Mesenchymal stem cell (in vitro differentiated cells and primary cell): ENCODE measurements at regions not wholly inside any gene's neighbourhood (a gene's known extent, or its start where the extent isn't known, plus 50 kb on each side); places are given as distances from the start of the nearest gene placed in this dataset.

ENCODE experiments used
- DNase-seq: peaks from one replicate; pipeline ENCODE4 v3.0.0-alpha.2; 2013
- H2AFZ ChIP-seq: one replicate; pipeline ENCODE4 v1.6.1; 2013; ENCODE audit warnings: low read depth, mild to moderate bottlenecking, control low read depth, inconsistent platforms, low read length, moderate library complexity
- H2AK5ac ChIP-seq: 2 replicates; pipeline ENCODE4 v1.6.1; 2013; ENCODE audit warnings: low read length, moderate library complexity, mild to moderate bottlenecking, inconsistent platforms; ENCODE audit not compliant: severe bottlenecking
- H2BK120ac ChIP-seq: one replicate; pipeline ENCODE4 v1.6.1; 2013; ENCODE audit warnings: low read depth, mild to moderate bottlenecking, inconsistent platforms, low read length, moderate library complexity
- H2BK12ac ChIP-seq, 2 experiments: one replicate each; pipeline ENCODE4 v1.6.1; 2013; ENCODE audit warnings: inconsistent platforms in 2 of 2, low read length in 2 of 2, mild to moderate bottlenecking in 2 of 2, moderate library complexity in 2 of 2, control low read depth in 1 of 2
- H2BK15ac ChIP-seq: one replicate; pipeline ENCODE4 v1.6.1; 2013; ENCODE audit warnings: mild to moderate bottlenecking, low read depth, inconsistent platforms; ENCODE audit not compliant: poor library complexity, severe bottlenecking
- H2BK5ac ChIP-seq: 2 replicates; pipeline ENCODE4 v1.6.1; 2013; ENCODE audit warnings: low read depth, mild to moderate bottlenecking, low read length, control low read depth, inconsistent platforms; ENCODE audit not compliant: poor library complexity, severe bottlenecking
- H3K14ac ChIP-seq, 2 experiments: one replicate each; pipeline ENCODE4 v1.6.1; 2013; ENCODE audit warnings: inconsistent platforms in 2 of 2, low read length in 2 of 2, control low read depth in 1 of 2, mild to moderate bottlenecking in 1 of 2, moderate library complexity in 1 of 2
- H3K18ac ChIP-seq, 2 experiments: one replicate each; pipeline ENCODE4 v1.6.1; 2013; ENCODE audit warnings: inconsistent platforms in 2 of 2, low read length in 2 of 2, control low read depth in 1 of 2, low read depth in 1 of 2, mild to moderate bottlenecking in 1 of 2
- H3K23ac ChIP-seq, 2 experiments: one replicate each; pipeline ENCODE4 v1.6.1; 2013; ENCODE audit warnings: inconsistent platforms in 2 of 2, low read length in 2 of 2, mild to moderate bottlenecking in 2 of 2, moderate library complexity in 2 of 2, control low read depth in 1 of 2
- H3K27ac ChIP-seq: 2 replicates; pipeline ENCODE4 v1.5.1; 2013; ENCODE audit warnings: mild to moderate bottlenecking, moderate library complexity, low read length, control low read depth, inconsistent platforms; ENCODE audit not compliant: poor library complexity, severe bottlenecking
- H3K27me3 ChIP-seq, 2 experiments: 2 replicates each; pipeline versions ENCODE4 v1.6.1 to v1.7.0; 2013; ENCODE audit warnings: low read length in 2 of 2, mild to moderate bottlenecking in 2 of 2, moderate library complexity in 2 of 2, control low read depth in 1 of 2, inconsistent platforms in 1 of 2; ENCODE audit not compliant: control insufficient read depth in 1 of 2, insufficient read depth in 1 of 2
- H3K36me3 ChIP-seq, 2 experiments: 2 replicates each; pipeline versions ENCODE4 v1.6.1 to v1.7.0; 2013; ENCODE audit warnings: low read length in 2 of 2, control low read depth in 1 of 2, inconsistent platforms in 1 of 2, low read depth in 1 of 2, mild to moderate bottlenecking in 1 of 2; ENCODE audit not compliant: insufficient read depth in 2 of 2, control insufficient read depth in 1 of 2
- H3K4ac ChIP-seq, 2 experiments: one replicate each; pipeline ENCODE4 v1.6.1; 2013; ENCODE audit warnings: inconsistent platforms in 2 of 2, low read length in 2 of 2, mild to moderate bottlenecking in 2 of 2, moderate library complexity in 2 of 2, control low read depth in 1 of 2, low read depth in 1 of 2
- H3K4me1 ChIP-seq: 2 replicates; pipeline ENCODE4 v1.6.1; 2013; ENCODE audit warnings: low read depth, low read length, control low read depth; ENCODE audit not compliant: control insufficient read depth, insufficient read depth
- H3K4me2 ChIP-seq: 2 replicates; pipeline ENCODE4 v1.6.1; 2013; ENCODE audit warnings: low read length, mild to moderate bottlenecking, inconsistent platforms; ENCODE audit not compliant: poor library complexity, severe bottlenecking
- H3K4me3 ChIP-seq, 2 experiments: 2 replicates each; pipeline versions ENCODE4 v1.5.1 to v1.7.0; 2013; ENCODE audit warnings: low read length in 2 of 2, mild to moderate bottlenecking in 2 of 2, control low read depth in 1 of 2, low read depth in 1 of 2; ENCODE audit not compliant: insufficient read depth in 1 of 2
- H3K79me1 ChIP-seq: replicated peaks from 2 replicates; pipeline ENCODE4 v1.6.1; 2013; ENCODE audit warnings: mild to moderate bottlenecking, control low read depth, low read length, inconsistent platforms; ENCODE audit not compliant: poor library complexity, severe bottlenecking
- H3K9ac ChIP-seq: 2 replicates; pipeline ENCODE4 v1.7.0; 2013; ENCODE audit warnings: mild to moderate bottlenecking, low read length, moderate library complexity
- H3K9me3 ChIP-seq: 2 replicates; pipeline ENCODE4 v1.7.0; 2013; ENCODE audit warnings: mild to moderate bottlenecking, low read length; ENCODE audit not compliant: control insufficient read depth
- H4K8ac ChIP-seq: one replicate; pipeline ENCODE4 v1.6.1; 2013; ENCODE audit warnings: inconsistent platforms, mild to moderate bottlenecking, low read length, moderate library complexity
- H4K91ac ChIP-seq: one replicate; pipeline ENCODE4 v1.6.1; 2013; ENCODE audit warnings: mild to moderate bottlenecking, low read length, inconsistent platforms
- WGBS: methylation state at CpG from one replicate; pipeline ENCODE4 v1.1.7; 2013; ENCODE audit warnings: mixed read lengths; 5-methylcytosine and 5-hydroxymethylcytosine counted together

- WGBS, result 82% methylated on average over 2 of the region's 2 CpGs
Observed at GRCh38 chr5:113984928-113985327, 376.9 kb upstream of the KCNN2 start.

GRCh38 chr5:113985505-113985904 is 376.4 kb upstream of the KCNN2 start:
- Histone ChIP-seq H4K8ac (no peak overlapping the region), H3K36me3 (no peaks in the 10 kb centered on the region), H3K79me1 (no peaks in the 10 kb centered on the region), H3K27me3 (no peaks in the 10 kb centered on the region), H4K91ac (no peak overlapping the region), H3K4ac (no peak overlapping the region), H2BK5ac (no peak overlapping the region), H3K27ac (no peak overlapping the region), H3K23ac (no peak overlapping the region), H3K9ac (no peak overlapping the region), H3K4me2 (no peak overlapping the region), H2AK5ac (no peak overlapping the region), H3K14ac (no peak overlapping the region), H2BK120ac (no peak overlapping the region), H3K18ac (no peak overlapping the region), H3K9me3 (no peaks in the 10 kb centered on the region), H2BK12ac (no peak overlapping the region), H2AFZ (no peak overlapping the region), H2BK15ac (no peak overlapping the region), H3K4me3 (no peak overlapping the region), H3K4me1 (no peaks in the 10 kb centered on the region)
- DNase-seq, result no peak
- WGBS, result 94% methylated on average over 4 of the region's 4 CpGs

More at GRCh38 chr5:113984928-113985327, 376.9 kb upstream of the KCNN2 start:
- Histone ChIP-seq H2BK120ac (no peak overlapping the region), H3K27me3 (no peaks in the 10 kb centered on the region), H2AK5ac (no peak overlapping the region), H4K91ac (no peak overlapping the region), H3K4me3 (no peak overlapping the region), H3K4me2 (no peak overlapping the region), H4K8ac (no peak overlapping the region), H3K27ac (no peak overlapping the region), H3K23ac (no peak overlapping the region), H3K14ac (no peak overlapping the region), H2BK5ac (no peak overlapping the region), H3K18ac (no peak overlapping the region), H2AFZ (no peak overlapping the region), H3K4me1 (no peaks in the 10 kb centered on the region), H3K36me3 (no peaks in the 10 kb centered on the region), H2BK15ac (no peak overlapping the region), H3K79me1 (no peaks in the 10 kb centered on the region), H2BK12ac (no peak overlapping the region), H3K4ac (no peak overlapping the region), H3K9ac (no peak overlapping the region), H3K9me3 (no peaks in the 10 kb centered on the region)
- DNase-seq, result no peak

DNA sequence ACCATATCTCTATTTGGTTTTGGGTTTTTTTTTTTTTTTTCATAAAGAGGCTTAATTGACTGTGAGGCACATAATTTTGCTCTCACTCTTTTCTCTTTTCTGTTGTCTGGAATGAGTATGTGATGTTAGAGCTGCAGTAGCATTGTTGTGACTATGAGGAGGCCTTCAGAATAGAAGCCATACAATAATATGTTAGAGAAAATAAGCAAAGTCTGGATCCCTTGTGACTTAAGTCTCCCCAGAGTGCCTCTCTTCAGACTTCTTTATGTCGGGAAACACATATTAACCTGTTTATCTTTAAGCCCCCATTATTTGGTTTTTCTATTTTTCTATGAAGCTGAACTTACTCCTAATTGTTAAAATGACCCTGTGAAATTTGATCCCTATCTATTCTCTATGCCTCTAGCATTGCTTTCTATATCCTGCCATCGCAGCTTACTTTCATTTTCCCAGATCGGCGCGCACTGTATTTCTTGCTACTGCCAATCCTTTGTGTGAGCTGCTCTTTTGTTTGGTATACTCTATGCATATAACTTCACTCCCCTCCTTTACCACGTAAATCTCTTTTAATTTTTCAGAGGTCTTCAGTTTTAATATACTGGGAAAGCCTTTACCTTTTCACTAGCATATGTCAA is 372.5 kb upstream of the KCNN2 start:
- no peak overlapping the region for H2BK5ac ChIP-seq
- 92% methylated on average over 6 of the region's 6 CpGs for WGBS
- no peak overlapping the region for H3K18ac ChIP-seq
- no peak overlapping the region for H2BK15ac ChIP-seq
- H3K4me1 ChIP-seq, result no peaks in the 10 kb centered on the region
- H3K9ac ChIP-seq, result no peak overlapping the region
- no peak overlapping the region for H2BK120ac ChIP-seq
- H2AFZ ChIP-seq, result no peak overlapping the region
- no peak overlapping the region for H2AK5ac ChIP-seq
- H3K4ac ChIP-seq, result no peak overlapping the region
- H3K27ac ChIP-seq, result no peak overlapping the region
- no peaks in the 10 kb centered on the region for H3K79me1 ChIP-seq
- no peak overlapping the region for H4K91ac ChIP-seq
- DNase-seq, result no peak
- no peak overlapping the region for H2BK12ac ChIP-seq
- no peak overlapping the region for H3K14ac ChIP-seq
- no peak overlapping the region for H3K4me3 ChIP-seq
- H3K4me2 ChIP-seq, result no peak overlapping the region
- no peak overlapping the region for H3K23ac ChIP-seq
- no peaks in the 10 kb centered on the region for H3K36me3 ChIP-seq
- H4K8ac ChIP-seq, result no peak overlapping the region
- no peaks in the 10 kb centered on the region for H3K9me3 ChIP-seq
- H3K27me3 ChIP-seq, result no peaks in the 10 kb centered on the region

GRCh38 chr5:113989913-113990305 is 372.0 kb upstream of the KCNN2 start:
- Histone ChIP-seq H3K4me1 (no peaks in the 10 kb centered on the region), H3K79me1 (no peaks in the 10 kb centered on the region), H3K18ac (no peak overlapping the region), H4K8ac (no peak overlapping the region), H3K36me3 (no peaks in the 10 kb centered on the region), H3K4ac (no peak overlapping the region), H2BK15ac (no peak overlapping the region), H3K14ac (no peak overlapping the region), H3K27me3 (no peaks in the 10 kb centered on the region), H3K9me3 (no peaks in the 10 kb centered on the region), H3K27ac (no peak overlapping the region), H3K4me3 (no peak overlapping the region), H2AFZ (no peak overlapping the region), H4K91ac (no peak overlapping the region), H3K4me2 (no peak overlapping the region), H2BK5ac (no peak overlapping the region), H2BK120ac (no peak overlapping the region), H3K23ac (no peak overlapping the region), H3K9ac (no peak overlapping the region), H2AK5ac (no peak overlapping the region), H2BK12ac (no peak overlapping the region)
- DNase-seq, result no peak
